Gastroesophageal sphincter (tissue), 3 donors: ENCODE measurements at regions not wholly inside any gene's neighbourhood (a gene's known extent, or its start where the extent isn't known, plus 50 kb on each side); places are given as distances from the start of the nearest gene placed in this dataset.

Experiments used
- CTCF ChIP-seq, 4 experiments: fragments of 200-600 bp in 2 of 4; fragments of 450-650 bp in 2 of 4; sonication (generic) in 1 of 4; IDR thresholded peaks; one replicate each; pipeline ENCODE4 v1.5.1; 2017 to 2019; ENCODE audit warnings: antibody characterized with exemption in 4 of 4, mild to moderate bottlenecking in 2 of 4, moderate library complexity in 2 of 4
- EP300 ChIP-seq: sonication (generic); formaldehyde crosslinking; IDR thresholded peaks from one replicate; pipeline ENCODE4 v1.6.1; 2017; ENCODE audit warnings: antibody characterized with exemption, mild to moderate bottlenecking
- POLR2A ChIP-seq, 2 donors: fragments of 450-650 bp; IDR thresholded peaks; one replicate each; pipeline ENCODE4 v1.6.1; 2017; ENCODE audit warnings: antibody characterized with exemption in 2 of 2, mild to moderate bottlenecking in 2 of 2, moderate library complexity in 1 of 2
- POLR2AphosphoS5 ChIP-seq: sonication (generic); formaldehyde crosslinking; IDR thresholded peaks from one replicate; pipeline ENCODE4 v1.6.1; 2017; ENCODE audit warnings: antibody characterized with exemption

- TF ChIP-seq CTCF (IDR thresholded peaks at IDR 0.05) (no peak), POLR2AphosphoS5 (no peak), POLR2A (IDR thresholded peaks at IDR 0.05) (no peak), EP300 (no peak)
Observed at GRCh38 chr4:25567253-25567652, 88.4 kb upstream of the SLC34A2 start.
